ENCODE measurements at regions not wholly inside any gene's neighbourhood (a gene's known extent, or its start where the extent isn't known, plus 50 kb on each side); places are given as distances from the start of the nearest gene placed in this dataset.
A peak's percentile ranks its signal among the peaks of the same experiment; 100 is the strongest.

DNA sequence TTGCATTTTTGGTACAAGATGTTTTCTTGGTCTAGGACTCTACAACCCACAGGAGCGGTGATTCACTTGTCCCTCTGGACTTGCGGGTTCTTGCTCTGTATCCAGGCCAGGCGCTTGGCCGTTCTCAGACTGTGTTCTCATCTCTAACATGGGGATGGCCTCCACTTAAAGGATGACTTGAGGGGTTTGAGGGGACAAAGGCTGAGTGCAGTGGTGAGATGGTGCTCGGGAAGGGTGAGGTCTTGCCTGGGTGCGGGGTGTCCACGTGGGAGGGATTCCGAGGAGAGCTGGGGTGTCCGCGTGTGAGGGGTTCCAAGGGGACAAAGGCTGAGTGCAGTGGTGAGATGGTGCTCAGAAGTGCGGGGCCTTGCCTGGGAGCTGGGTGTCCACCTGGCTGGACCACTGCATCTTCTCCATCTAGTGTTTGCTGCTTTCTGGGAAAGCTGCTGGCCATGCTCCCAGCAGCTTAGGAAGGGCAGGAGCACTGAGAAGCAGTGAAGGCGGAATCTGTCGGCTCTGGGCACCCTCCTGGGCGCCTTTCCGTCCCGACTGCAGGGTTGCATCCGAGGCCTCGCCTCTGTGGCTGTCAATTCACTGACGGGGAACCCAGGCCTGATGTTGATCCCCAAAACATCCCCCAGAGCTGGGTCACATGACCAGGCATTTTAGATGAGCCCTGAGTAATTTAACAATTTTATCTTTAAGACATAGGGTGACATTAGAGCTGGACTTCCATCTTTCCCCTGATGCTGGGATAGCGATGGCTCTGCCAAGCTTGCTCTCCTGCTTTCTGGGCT, 280.5 kb upstream of the IRX4 start:
- DNase-seq, result no peak

DNA sequence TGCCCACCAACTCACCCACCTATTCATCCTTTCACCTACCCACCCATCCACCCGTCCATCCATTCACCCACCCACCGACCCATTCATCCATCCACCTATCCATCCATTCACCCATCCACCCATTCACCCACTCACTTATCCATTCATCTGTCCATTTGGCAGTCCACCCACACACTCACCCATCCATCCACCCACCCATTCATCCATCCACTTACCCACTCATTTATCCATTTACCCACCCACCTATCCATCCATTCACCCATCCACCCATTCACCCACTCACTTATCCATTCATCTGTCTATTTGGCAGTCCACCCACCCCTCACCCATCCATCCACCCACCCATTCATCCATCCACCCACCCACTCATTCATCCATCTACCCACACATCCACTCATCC, 278.1 kb upstream of the IRX4 start:
- DNase-seq, result no peak

DNA sequence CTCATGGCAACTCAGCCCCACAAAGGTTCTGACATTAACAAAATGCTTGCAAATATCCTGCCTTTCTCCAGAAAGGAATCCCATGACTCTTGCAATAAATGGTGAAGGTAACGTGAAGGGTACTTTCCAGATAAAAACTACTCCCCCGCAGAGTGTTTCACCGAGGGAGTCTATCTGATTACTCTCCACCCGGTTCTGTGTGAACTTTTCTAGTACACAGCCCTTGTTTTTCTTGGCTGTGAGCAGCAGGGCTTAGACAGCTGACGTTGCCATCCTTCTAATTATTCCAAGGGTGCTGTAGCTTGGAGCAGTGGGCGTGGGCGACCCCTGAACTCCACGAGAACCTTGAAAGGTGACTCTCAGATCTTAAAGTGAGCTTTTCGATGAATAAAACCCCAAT, 276.0 kb upstream of the IRX4 start:
- no peak for DNase-seq

DNA sequence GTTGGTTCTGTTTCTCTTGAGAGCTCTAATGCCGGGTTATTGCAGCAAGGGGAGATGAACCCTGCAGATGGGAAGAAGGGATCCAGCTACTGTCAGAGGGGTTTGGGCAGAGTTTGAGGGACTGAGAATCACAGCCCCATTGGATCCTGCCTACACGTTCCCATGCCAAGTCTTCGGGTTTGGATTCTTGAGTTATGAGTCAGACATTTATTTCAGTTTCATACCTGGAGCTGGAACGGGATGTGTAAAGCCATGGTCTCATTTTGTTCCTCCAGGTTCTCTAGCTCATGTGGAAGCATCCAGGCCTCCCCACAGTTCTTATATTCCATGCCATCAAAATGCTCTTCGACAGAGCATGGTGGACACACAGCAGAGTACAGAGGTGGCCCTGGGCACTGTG, 275.4 kb upstream of the IRX4 start:
- no peak for DNase-seq

DNA sequence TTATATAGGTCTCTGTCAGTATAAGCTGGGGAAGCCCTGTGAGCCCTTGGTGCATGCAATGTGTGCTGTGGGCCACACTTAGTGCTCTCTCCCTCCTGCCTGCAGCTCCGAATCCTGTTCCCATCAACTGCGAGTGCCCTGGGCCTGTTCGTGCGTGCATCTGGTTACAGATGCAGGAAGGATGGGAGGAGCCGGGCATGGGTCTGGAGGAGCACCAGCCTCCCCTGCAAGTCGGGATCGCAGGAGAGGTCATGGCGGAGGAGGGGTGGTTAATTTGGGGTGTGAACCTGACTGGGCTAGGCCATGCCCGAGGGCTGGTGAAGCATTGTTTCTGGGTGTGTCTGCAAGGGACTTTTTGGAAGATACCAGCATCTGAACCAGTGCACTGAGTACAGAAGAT, 274.6 kb upstream of the IRX4 start:
- DNase-seq, result no peak

DNA sequence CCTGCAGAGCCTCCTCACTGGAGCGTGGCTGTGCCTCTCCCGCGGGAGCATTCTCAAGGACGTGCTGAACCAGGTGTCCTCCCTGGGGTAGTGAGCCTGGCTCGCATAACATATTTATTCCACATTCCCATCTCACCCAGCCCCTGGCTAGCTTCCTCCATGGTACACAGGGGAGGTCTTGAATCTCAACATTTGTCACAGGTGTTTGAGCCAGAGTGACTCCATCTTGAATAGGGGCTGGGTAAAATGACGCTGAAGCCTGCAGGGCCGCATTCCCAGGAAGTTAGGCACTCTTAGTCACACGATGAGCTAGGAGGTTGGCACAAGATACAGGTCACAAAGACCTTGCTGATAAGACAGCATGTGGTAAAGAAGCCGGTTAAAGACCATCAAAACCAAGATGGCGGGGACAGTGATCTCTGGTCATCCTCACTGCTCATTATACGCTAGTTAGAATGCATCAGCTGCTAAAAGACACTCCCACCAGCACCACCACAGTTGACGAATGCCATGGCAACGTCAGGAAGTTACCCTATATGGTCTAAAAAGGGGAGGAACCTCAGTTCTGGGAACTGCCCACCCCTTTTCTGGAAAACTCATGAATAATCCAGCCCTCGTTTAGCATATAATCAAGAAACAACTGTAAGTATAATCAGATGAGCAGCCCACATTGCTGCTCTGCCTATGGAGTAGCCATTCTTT, 273.8 kb upstream of the IRX4 start:
- DNase-seq, result no peak

DNA sequence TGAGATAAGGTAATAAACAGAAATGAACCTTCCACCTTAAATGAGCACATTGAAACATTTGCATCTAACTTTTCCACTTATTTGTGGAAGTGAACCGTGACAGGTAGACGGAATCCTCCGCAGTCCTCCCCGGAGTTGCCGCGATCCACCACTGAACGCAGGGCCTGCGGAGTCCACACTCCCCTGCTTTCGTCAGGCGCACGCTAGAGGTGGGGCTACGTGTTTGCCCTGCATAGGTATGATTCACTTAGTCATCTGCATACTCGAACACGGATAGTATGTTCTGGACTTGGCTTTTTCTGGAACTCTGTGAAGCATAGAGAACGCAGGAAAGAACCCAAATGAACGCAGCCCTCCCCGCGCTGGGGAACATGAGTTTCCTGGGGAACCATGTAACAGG, 272.8 kb upstream of the IRX4 start:
- DNase-seq, result no peak

DNA sequence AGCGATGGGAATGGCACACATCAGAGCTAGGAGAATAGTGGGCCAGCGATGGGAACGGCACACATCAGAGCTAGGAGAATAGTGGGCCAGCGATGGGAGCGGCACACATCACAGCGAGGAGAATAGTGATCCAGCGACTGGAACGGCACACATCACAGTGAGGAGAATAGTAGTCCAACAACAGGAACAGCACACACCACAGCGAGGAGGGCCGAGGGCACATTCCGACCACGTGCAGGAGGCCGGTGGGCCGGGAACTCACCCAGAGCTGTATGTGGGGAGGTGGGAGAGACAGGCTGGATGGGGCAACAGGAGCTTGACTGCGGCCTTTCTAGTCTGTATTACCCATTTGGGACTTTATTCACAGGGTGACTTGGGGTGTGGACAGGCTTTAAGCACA, 271.1 kb upstream of the IRX4 start:
- no peak for DNase-seq

DNA sequence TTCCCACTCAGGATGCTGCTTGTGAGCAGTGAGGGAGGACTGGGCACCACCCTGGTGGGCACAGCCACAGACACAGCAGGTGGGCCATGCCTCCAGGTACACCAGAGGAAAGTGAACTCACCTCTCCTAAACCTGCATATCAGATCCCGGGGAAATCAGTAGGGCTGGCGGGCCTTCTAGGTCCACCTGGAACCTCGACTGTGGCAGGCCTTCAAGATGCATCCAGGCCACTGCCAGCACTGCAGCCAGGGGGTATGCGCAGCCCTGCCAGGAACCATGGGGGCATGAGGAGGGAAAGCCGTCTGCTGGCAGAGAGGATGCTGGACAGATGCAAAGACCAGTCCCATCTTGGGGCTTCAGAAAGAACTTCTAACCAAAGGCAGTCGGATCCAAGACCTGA, 270.6 kb upstream of the IRX4 start:
- no peak for DNase-seq

DNA sequence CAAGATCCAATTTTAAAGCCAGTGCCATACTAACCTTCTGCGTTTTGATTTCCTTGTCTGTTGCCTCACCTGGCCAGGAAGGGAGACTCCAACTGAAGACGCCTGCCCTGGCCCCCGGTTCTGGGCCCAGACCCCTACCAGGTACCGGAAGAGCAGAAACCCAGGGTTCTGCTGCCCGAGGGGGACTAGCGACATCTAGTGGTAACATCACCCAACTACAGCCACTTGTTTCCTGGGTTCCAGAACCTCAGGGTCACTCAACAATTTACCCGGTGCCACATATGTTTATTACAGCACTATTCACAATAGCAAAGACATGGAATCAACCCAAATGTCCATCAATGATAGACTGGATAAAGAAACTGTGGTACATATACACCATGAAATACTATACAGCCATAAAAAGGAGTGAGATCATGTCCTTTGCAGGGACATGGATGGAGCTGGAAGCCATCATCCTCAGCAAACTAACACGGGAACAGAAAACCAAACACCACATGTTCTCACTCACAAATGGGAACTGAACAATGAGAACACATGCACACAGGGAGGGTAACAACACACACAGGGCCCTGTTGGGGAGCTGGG, 268.7 kb upstream of the IRX4 start:
- peak in 1 of 2 experiments; percentile 27 for DNase-seq

DNA sequence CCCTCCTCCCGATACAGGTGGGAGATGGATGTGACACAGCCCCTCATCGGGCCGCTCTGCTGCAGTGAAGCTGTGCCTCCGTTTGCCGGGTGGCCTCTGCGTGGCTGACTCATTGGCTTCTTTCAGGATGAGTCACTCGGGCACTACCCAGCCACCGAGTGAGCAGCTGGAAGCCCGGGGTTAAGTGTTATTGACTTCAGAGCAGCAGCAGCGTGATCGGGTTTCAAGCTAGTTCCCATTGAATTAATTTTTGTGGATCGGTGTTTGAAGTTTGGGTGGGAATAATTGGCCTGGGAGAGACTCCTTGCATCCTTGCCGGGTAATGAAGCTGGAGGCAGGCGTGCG, 266.4 kb upstream of the IRX4 start:
- peak; percentile 8 to 26 for DNase-seq

DNA sequence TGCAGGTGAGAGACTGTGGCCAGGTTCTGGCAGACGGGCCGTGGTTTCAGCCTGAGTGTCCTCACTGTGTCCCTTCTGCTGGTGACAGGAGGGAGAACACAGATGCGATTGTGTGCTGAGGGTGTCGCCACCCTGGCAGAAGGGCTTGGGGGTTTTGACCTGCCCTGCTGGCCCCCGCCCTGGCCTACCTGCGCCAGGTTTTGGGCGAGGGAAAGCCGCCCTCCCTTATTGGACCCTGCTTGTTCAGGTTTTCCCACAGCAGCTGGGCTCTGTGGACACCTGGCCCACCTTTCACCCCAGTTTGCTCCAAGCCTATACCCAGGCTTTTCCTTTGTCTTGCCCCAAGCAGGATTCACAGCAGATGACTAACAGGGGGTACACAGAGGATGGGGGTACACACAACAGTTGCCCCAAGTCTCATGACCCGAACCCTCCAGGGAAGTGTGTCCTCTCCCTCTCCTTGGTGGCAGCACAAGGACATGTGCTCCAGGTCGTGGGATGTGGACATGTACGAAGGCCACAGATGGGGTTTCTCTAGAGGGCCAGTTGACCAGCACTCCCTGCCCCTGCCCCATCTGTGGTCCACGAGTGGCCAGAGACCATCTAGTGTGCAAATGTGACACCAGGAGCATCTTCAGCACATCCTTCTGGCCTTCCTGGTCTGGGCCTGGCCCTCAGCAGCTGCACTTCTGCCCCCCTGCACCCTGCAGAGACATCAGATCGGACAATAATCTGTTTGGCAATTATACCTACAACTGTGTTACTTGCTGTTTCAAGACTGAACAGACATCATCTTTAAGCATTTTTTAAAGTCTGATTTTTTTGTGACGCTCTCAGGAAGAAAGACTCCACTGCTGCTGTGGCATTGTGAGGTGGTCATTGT, 265.8 kb upstream of the IRX4 start:
- DNase-seq, result no peak

DNA sequence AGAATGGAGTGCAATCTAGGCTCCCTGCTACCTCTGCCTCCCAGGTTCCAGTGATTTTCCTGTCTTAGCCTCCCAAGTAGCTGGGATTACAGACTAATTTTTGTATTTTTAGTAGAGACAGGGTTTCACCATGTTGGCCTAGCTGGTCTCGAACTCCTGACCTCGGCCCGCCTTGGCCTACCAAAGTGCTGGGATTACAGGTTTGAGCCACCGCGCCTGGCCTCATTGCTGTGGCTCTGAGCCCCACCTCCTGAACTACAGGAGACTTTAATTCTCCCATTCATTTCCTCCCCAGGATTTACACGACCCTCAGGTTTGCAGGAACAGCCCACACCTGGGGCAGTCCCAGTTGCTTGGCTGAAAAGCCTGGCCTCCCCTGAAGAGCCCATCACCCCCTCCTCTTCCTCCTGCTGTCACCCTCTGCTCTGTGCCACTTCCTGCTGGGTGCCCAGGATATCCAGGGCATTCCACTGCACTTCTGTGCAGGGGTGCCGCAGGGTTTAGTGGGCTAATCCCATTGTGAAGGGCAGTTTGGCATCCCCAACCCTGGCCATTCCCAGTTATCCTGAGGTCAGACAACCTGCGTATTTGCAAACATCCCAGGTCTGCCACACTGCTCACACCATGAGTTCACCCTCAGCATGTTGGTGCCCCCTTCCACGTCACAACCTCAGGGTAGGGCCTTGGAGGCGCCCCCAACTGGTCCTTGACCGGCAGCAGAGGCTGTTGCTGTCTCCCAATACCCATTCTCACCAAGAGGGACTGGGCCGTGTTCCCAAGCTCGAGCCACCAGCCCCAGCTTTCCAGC, 265.0 kb upstream of the IRX4 start:
- DNase-seq, result no peak

DNA sequence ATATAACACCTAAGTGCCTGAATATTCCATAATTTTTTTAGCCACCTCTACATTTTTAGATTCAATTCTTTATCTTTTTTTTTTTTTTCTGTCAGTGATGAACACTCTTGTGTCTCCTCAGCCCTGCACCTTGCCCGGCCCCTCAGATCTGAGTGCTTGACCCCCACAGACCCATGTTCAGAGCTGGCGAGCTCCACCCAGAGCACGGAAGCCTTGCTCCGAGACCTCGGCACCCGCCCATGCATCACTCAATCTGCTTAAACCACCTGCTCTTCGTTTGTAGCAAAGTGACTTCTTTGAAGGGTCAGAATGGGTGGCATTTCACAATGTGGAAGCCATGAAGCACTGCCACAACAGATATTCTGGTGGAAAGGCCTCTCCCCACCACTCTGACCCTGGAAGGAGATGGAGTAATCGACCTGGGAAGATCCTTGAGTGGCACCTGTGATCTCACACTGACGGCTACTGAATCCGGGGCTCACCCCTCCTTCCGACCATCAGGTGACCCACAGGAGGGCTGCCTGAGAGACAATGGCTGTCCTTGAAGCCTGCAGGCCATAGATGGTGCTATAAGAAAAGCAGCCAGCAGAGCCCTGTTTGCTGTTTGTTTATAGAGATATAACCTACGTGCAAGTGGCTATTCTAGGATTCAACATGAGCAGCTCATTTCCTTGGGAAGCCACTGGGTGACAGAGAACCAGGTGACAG, 261.1 kb upstream of the IRX4 start:
- DNase-seq, result no peak

DNA sequence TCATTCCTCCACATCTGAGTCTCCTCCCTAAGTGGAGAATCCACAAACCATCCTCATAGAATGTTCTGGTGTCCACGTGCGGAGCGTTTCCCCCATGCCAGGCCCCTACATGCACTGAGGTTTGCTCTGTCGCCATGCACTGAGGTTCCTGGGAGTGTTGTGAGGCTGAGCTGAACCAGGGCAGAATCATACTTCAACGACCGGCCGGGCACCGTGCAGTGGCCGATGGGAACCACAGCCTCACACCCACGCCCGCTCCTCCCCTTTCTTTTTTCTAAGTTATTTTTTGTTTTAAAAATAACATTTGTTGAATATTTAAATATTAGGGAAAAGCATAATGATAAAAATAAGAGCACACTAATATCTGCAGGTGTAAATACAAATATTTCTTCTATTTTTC, 260.4 kb upstream of the IRX4 start:
- no peak for DNase-seq

DNA sequence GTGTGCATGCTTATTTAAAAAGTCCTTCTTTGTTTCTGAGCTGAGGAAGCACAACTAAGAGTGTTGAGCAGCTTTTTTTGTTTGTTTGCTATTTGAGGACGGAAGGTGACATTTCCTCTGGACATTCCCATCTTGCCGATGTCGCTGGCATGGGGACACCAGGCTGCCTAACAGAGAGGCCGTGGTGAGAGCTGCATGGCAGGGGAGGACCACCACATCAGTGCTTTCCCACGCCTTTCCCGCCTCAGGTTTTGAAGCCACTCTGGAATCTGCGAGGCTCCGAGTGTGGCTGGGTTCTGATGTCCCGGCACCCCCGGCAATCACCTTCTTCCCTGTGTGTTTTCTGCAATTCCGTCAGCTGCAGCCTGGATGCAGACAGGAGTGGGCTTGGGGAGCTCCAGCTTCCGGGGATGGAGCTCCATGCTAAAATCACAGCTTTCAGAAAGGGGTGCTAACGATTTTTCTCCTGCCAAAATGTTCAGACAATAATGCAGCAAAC, 259.8 kb upstream of the IRX4 start:
- DNase-seq, result no peak

DNA sequence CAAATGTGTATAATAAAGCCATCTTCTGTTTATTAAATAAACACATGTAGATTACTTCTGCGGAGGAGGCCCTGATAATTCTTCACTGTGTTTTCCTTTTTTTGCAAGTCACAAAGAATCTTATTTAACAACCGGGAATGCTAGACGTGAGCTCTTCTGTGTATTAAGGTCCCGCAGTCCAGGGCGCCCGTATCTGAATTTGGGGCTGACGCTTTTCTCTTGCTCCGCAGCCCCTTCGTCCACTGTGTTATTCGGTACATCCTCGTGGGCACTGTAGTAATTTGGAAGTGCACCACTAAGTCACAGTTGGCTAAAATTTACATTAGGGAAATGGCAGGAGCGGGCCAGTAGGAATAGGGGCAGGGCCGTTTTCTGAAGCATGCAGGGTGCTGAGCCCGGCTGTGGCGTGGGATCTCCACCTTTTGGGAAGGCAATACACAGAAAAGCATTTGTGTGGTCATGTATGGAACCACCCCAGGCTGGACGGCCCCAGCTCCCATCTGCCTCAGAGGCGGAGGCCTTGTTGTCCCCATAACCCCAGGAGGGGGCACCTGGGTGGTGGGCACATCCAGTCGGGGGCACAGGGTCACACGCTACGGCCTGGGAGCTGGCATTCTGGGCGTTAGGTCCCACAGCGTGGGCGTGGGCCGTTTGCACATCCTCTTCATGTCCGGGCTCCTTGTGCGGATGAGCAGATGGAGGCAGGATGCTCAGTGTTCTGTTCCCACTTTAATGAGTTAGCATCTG, 258.7 kb upstream of the IRX4 start:
- no peak for DNase-seq

DNA sequence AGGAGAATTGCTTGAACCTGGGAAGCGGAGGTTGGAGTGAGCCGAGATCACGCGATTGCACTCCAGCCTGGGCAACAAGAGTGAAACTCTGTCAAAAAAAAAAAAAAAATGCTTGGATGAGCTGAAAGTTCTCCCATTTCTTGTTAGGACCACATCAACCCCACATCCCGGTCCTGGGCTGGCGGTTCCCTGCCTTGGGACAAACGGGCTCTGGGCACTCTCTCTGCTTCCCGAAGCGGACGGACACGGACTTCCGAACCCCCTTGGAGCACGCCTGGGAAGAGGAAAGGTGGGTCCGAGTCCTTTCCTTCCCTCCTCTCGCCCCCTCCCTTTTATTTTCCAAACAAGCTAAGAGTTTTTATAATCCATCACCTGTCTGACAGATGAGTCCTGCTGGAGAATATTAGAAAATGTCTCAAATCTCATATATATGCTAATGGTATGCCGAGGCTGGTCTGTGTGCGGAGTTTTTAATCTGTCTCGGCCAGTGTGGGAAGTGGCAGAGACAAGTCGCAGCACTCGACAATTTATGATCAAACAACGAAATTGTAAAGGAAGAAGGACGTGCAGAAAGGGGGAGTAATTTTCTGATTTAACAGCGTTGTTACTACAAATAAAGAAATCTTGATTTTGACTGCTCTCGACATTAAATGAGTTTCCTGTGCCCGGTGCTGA, 257.9 kb upstream of the IRX4 start:
- DNase-seq, result no peak

DNA sequence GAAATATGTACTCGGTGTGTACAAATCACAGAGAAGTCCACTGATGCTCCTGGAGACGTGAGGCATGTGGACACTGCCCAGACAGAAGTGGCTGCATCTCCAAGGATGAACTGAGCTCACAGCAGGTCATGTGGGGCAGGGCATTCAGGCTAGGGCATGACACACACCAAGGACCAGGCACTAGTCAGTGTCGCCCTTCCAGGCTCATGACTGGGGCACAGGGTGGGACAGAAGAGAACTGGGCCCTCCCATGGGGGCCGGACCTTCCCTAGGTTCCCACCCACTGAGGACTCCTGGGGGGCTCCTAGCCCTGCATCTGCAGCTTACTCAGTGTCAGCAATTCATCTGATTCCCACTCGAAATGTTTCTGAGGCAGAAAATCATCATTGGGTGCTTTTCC, 256.8 kb upstream of the IRX4 start:
- no peak for DNase-seq

DNA sequence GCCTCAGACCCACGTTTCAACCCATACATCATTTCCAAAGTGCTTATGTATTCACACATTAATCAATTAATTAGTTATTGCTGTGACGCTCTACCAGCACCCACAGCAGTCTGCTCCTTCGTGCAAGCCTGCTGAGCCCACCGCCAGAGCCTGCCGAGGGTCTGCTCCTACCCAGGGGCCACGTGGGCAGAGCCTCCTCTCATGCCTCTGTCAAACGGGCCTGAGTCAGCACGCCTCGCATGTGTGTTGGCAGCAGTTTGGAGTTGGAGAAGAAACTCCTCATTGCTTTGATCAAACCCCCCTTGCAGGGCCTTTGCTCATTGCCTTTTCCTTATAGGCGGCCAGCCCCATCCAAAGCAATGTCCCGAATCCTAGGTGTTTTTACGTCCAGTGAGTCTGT, 256.2 kb upstream of the IRX4 start:
- DNase-seq, result no peak
